ENCODE measurements at regions not wholly inside any gene's neighbourhood (a gene's known extent, or its start where the extent isn't known, plus 50 kb on each side); places are given as distances from the start of the nearest gene placed in this dataset.

DNA sequence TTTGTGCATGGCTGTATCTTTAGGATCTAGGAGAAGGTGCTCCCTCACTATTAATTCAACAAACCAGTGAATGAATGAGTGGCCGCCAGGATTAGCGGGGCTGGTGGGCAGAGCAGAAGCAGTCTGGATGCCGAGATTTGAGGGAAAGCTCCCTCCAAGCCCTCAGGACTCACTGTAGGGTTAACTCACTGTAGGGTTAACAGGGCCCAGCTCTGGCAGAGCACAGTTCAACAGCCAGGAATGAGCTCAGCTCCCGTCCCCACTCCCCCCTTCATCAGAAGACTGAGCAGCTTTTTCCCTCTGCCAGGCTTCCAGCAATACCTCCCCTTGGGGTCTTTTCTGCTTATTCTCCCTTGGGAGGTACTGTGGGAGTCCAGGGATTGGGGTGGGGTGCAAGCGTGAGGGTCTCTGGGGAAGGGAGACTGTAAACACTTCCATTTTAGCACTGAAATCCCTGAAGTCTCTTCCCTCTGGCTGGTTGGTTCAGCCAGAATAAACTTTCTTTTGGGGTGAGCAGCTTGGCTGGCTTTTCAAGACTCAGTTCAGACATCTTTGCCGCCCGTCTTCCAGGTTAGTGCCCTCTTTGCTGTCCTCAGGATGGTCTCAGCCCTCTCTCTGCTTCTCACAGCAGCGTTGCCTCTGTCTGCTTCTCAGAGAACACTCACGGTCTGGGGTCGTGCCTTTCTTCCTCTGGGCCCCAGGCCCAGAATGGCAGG, 53.7 kb upstream of the WSB1 start:
- FAIRE-seq (no peak), DNase-seq (ENCODE audit: low read depth) (no peak)
- Histone ChIP-seq H3K4me3 (ENCODE audit: low read depth, low read length) (no peak overlapping the region), H3K36me3 (ENCODE audit: control insufficient read depth, insufficient read depth, low read length) (no peaks in the 10 kb centered on the region), H3K27me3 (ENCODE audit: control insufficient read depth, insufficient read depth, low read length) (no peaks in the 10 kb centered on the region)
- TF ChIP-seq, protein P1, sequence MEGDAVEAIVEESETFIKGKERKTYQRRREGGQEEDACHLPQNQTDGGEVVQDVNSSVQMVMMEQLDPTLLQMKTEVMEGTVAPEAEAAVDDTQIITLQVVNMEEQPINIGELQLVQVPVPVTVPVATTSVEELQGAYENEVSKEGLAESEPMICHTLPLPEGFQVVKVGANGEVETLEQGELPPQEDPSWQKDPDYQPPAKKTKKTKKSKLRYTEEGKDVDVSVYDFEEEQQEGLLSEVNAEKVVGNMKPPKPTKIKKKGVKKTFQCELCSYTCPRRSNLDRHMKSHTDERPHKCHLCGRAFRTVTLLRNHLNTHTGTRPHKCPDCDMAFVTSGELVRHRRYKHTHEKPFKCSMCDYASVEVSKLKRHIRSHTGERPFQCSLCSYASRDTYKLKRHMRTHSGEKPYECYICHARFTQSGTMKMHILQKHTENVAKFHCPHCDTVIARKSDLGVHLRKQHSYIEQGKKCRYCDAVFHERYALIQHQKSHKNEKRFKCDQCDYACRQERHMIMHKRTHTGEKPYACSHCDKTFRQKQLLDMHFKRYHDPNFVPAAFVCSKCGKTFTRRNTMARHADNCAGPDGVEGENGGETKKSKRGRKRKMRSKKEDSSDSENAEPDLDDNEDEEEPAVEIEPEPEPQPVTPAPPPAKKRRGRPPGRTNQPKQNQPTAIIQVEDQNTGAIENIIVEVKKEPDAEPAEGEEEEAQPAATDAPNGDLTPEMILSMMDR (IDR thresholded peaks at IDR 0.05; ENCODE audit: insufficient read depth, low read length, severe bottlenecking): no peak

DNA sequence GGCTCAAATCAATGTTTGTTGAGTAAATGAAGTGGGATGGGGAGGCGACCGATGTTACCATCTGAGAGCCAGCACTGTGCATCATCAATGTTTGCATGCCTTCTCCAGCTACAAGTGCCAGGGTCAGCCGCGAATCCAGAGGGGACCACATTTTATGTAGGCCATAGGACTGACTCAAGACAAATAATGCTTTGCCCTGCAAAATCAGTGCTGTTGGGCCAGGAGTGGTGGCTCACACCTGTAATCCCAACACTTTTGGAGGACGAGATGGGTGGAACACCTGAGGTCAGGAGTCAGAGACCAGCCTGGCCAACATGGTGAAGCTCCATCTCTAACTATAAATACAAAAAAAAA, 53.1 kb upstream of the WSB1 start:
- Histone ChIP-seq H3K4me3 (ENCODE audit: low read depth, low read length) (no peak overlapping the region), H3K27me3 (ENCODE audit: control insufficient read depth, insufficient read depth, low read length) (no peaks in the 10 kb centered on the region), H3K36me3 (ENCODE audit: control insufficient read depth, insufficient read depth, low read length) (no peaks in the 10 kb centered on the region)
- no peak for FAIRE-seq
- TF ChIP-seq, protein P1 (IDR thresholded peaks at IDR 0.05; ENCODE audit: insufficient read depth, low read length, severe bottlenecking): no peak
- DNase-seq (ENCODE audit: low read depth): no peak

DNA sequence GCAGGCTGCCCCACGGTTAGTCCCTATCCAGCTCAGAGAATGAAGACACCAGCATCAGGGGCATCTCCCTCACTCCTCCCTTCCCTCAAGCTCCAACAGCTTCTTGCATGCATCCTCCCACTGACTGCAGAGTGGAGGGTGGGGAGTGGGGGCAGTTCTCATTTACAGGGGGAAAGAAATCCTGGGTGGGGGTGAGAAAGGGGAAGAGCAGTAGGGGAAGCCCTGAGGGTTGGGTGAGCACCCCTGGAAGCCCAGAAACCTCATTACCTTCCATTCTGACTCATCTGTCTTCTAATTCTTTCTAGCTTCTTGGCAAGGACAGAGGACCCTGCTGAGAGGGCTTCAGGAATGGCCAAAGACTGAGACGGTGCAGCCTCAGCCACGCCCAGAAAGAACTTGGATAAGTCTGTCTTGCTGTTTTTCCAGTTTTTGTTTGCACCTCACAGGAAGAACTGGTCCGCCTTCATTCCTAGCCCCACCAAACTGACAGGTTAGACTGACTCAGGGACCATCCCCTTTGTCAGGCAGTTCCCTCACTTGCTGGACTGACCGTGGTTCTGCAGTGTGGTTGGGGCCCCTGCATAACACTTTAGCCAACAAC, 52.5 kb upstream of the WSB1 start:
- no peak overlapping the region for H3K4me3 ChIP-seq (ENCODE audit: low read depth, low read length)
- no peaks in the 10 kb centered on the region for H3K36me3 ChIP-seq (ENCODE audit: control insufficient read depth, insufficient read depth, low read length)
- TF ChIP-seq, protein P1 (IDR thresholded peaks at IDR 0.05; ENCODE audit: insufficient read depth, low read length, severe bottlenecking): no peak
- FAIRE-seq (peak; percentile 13), DNase-seq (ENCODE audit: low read depth) (peak; percentile 97)
- no peaks in the 10 kb centered on the region for H3K27me3 ChIP-seq (ENCODE audit: control insufficient read depth, insufficient read depth, low read length)

DNA sequence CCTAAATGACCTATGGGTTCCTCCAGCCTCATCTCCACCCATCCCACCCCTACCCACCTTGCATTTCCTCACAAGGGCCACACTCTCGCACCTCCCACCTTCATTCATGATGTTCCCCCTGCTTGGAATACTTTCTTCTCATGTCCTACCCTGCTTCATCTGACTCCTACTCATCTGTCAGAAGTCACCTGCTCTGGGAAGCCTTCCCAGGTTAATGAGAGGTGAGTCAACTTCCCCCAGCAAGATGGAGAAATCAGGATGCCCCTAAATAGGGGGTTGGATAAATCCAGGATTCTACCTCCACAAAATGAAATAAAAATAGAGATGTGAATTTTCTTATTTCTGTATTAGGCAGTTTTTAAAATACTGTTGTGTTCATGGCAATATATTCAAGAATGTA, 51.0 kb upstream of the WSB1 start:
- no peaks in the 10 kb centered on the region for H3K27me3 ChIP-seq (ENCODE audit: control insufficient read depth, insufficient read depth, low read length)
- H3K4me3 ChIP-seq (ENCODE audit: low read depth, low read length): no peak overlapping the region
- TF ChIP-seq, protein P1 (IDR thresholded peaks at IDR 0.05; ENCODE audit: insufficient read depth, low read length, severe bottlenecking): no peak
- peak; percentile 64 for DNase-seq (ENCODE audit: low read depth)
- no peak for FAIRE-seq
- H3K36me3 ChIP-seq (ENCODE audit: control insufficient read depth, insufficient read depth, low read length): no peaks in the 10 kb centered on the region

DNA sequence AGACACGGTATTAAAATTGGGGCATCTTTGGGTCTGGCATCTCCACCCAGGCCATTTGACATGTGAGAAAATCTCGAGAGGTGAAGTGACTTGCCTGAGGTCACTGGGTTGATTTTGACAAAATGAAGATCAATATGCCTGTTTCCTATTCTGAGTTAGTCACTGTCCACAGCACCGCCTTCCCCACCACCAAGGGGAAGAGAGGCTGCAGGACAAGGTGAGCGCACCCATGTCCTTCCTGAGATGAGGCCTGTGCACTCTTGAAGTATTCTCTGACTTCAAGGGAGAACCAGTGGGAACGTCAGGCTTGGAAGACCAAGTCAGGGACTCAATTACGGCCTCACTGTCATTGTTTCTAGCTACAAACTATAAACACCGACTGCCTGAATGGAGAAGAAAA, 49.9 kb upstream of the WSB1 start:
- TF ChIP-seq, protein P1 (IDR thresholded peaks at IDR 0.05; ENCODE audit: insufficient read depth, low read length, severe bottlenecking): no peak
- Histone ChIP-seq H3K36me3 (ENCODE audit: control insufficient read depth, insufficient read depth, low read length) (no peaks in the 10 kb centered on the region), H3K4me3 (ENCODE audit: low read depth, low read length) (no peak overlapping the region), H3K27me3 (ENCODE audit: control insufficient read depth, insufficient read depth, low read length) (no peaks in the 10 kb centered on the region)
- DNase-seq (ENCODE audit: low read depth) (no peak), FAIRE-seq (no peak)

All from bronchial epithelial cell (primary cell).